Stimulated activated CD8-positive, alpha-beta memory T cell treated with anti-CD3 and anti-CD28 coated beads, Interleukin-4, amount 100 ng/mL, for 24 hours (primary cell): ENCODE measurements at regions not wholly inside any gene's neighbourhood (a gene's known extent, or its start where the extent isn't known, plus 50 kb on each side); places are given as distances from the start of the nearest gene placed in this dataset.

Source experiments
- DNase-seq: peaks from one replicate; pipeline ENCODE4 v3.0.0-alpha.2; 2020; ENCODE audit warnings: low read depth

GRCh38 chr18:78528411-78529258 is 451.0 kb upstream of the SALL3 start:
- no peak for DNase-seq

- no peak for DNase-seq
These were observed 448.0 kb upstream of the SALL3 start for GRCh38 chr18:78531637-78532036.

- DNase-seq = no peak
These were observed 440.8 kb upstream of the SALL3 start for GRCh38 chr18:78538669-78539440.

GRCh38 chr18:78540636-78541529 is 438.7 kb upstream of the SALL3 start:
- DNase-seq = no peak

GRCh38 chr18:78542204-78542603 is 437.4 kb upstream of the SALL3 start:
- no peak for DNase-seq

- DNase-seq = no peak
These were observed 436.4 kb upstream of the SALL3 start for GRCh38 chr18:78543201-78543725.

GRCh38 chr18:78546281-78546680 is 433.3 kb upstream of the SALL3 start:
- DNase-seq = no peak

- DNase-seq = no peak
These were observed 431.8 kb upstream of the SALL3 start for GRCh38 chr18:78547817-78548216.

GRCh38 chr18:78548261-78549058 is 431.2 kb upstream of the SALL3 start:
- no peak for DNase-seq

- no peak for DNase-seq
These were observed 429.6 kb upstream of the SALL3 start for GRCh38 chr18:78549971-78550370.

GRCh38 chr18:78554944-78555608 is 424.5 kb upstream of the SALL3 start:
- DNase-seq = no peak

- no peak for DNase-seq
These were observed 422.2 kb upstream of the SALL3 start for GRCh38 chr18:78557371-78557770.

GRCh38 chr18:78558101-78558810 is 421.4 kb upstream of the SALL3 start:
- DNase-seq = no peak

- no peak for DNase-seq
These were observed 420.7 kb upstream of the SALL3 start for GRCh38 chr18:78558948-78559347.

GRCh38 chr18:78559584-78559983 is 420.0 kb upstream of the SALL3 start:
- no peak for DNase-seq

GRCh38 chr18:78561757-78562510 is 417.7 kb upstream of the SALL3 start:
- DNase-seq = no peak

- DNase-seq = no peak
These were observed 417.1 kb upstream of the SALL3 start for GRCh38 chr18:78562531-78562961.

- no peak for DNase-seq
These were observed 416.5 kb upstream of the SALL3 start for GRCh38 chr18:78563110-78563509.

- DNase-seq = no peak
These were observed 415.6 kb upstream of the SALL3 start for GRCh38 chr18:78564030-78564429.
